Naive thymus-derived CD4-positive, alpha-beta T cell (primary cell): ENCODE measurements at regions not wholly inside any gene's neighbourhood (a gene's known extent, or its start where the extent isn't known, plus 50 kb on each side); places are given as distances from the start of the nearest gene placed in this dataset.

Experiments used
- ATAC-seq: fragments of 150-1000 bp; cut with Tn5 transposase; 2 replicates; pipeline ENCODE4 v1.10.0; 2021; ENCODE audit warnings: mild to moderate bottlenecking, moderate library complexity
- CTCF ChIA-PET: fragments of 350-600 bp; sonication (Branson Sonifier 250); formaldehyde crosslinking; loops from one replicate; lab custom pipeline; 2021; ENCODE audit warnings: antibody characterized with exemption; lab: Charles Lee
- POLR2A ChIA-PET: fragments of 350-600 bp; sonication (Branson Sonifier 250); formaldehyde crosslinking; loops from one replicate; lab custom pipeline; 2021; ENCODE audit warnings: antibody characterized with exemption, inconsistent platforms; lab: Charles Lee
- DNase-seq, 9 donors: peaks; one replicate each; pipeline versions ENCODE4 v3.0.0 to v3.0.0-alpha.2; 2020 to 2022; ENCODE audit warnings: mixed read lengths in 1 of 9
- H3K27ac ChIP-seq: one replicate; pipeline ENCODE4 v1.7.0; 2013; ENCODE audit warnings: mild to moderate bottlenecking, low read depth, low read length, moderate library complexity
- H3K27me3 ChIP-seq, 2 donors: one replicate each; pipeline ENCODE4 v1.7.0; 2013; ENCODE audit warnings: low read length in 2 of 2, mild to moderate bottlenecking in 2 of 2, moderate library complexity in 2 of 2; ENCODE audit not compliant: control insufficient read depth in 2 of 2, insufficient read depth in 2 of 2
- H3K36me3 ChIP-seq, 3 experiments: 1 replicate in 2 of 3; 2 replicates in 1 of 3; pipeline ENCODE4 v1.7.0; 2013; ENCODE audit warnings: low read length in 3 of 3, mild to moderate bottlenecking in 3 of 3, moderate library complexity in 1 of 3; ENCODE audit not compliant: insufficient read depth in 3 of 3, control insufficient read depth in 2 of 3
- H3K4me1 ChIP-seq, 2 donors: one replicate each; pipeline ENCODE4 v1.7.0; 2013; ENCODE audit warnings: low read length in 2 of 2, mild to moderate bottlenecking in 2 of 2, moderate library complexity in 1 of 2; ENCODE audit not compliant: control insufficient read depth in 2 of 2, insufficient read depth in 2 of 2
- H3K4me3 ChIP-seq: 2 replicates; pipeline ENCODE4 v1.7.0; 2013; ENCODE audit warnings: mild to moderate bottlenecking, low read length
- H3K9me3 ChIP-seq, 3 experiments: 1 replicate in 2 of 3; 2 replicates in 1 of 3; pipeline ENCODE4 v1.7.0; 2013; ENCODE audit warnings: low read length in 3 of 3; ENCODE audit not compliant: control insufficient read depth in 2 of 3
- H3K27ac Mint-ChIP-seq, 9 donors: one replicate each; pipeline ENCODE4 v1.8.0; 2020 to 2022; ENCODE audit warnings: mixed read lengths in 9 of 9, mild to moderate bottlenecking in 8 of 9, moderate library complexity in 5 of 9, inconsistent platforms in 2 of 9
- H3K27me3 Mint-ChIP-seq, 5 donors: one replicate each; pipeline ENCODE4 v1.8.0; 2021 to 2022; ENCODE audit warnings: mixed read lengths in 5 of 5, mild to moderate bottlenecking in 1 of 5
- H3K36me3 Mint-ChIP-seq, 5 donors: one replicate each; pipeline ENCODE4 v1.8.0; 2020 to 2022; ENCODE audit warnings: mixed read lengths in 5 of 5, mild to moderate bottlenecking in 3 of 5, inconsistent platforms in 1 of 5
- H3K4me1 Mint-ChIP-seq, 7 donors: one replicate each; pipeline ENCODE4 v1.8.0; 2020 to 2022; ENCODE audit warnings: mixed read lengths in 7 of 7, mild to moderate bottlenecking in 3 of 7, inconsistent platforms in 1 of 7
- H3K4me3 Mint-ChIP-seq, 10 donors: one replicate each; pipeline ENCODE4 v1.8.0; 2020 to 2022; ENCODE audit warnings: mild to moderate bottlenecking in 10 of 10, mixed read lengths in 10 of 10, moderate library complexity in 6 of 10, inconsistent platforms in 2 of 10
- H3K9me3 Mint-ChIP-seq, 11 donors: one replicate each; pipeline ENCODE4 v1.8.0; 2020 to 2022; ENCODE audit warnings: mixed read lengths in 11 of 11, mild to moderate bottlenecking in 4 of 11, inconsistent platforms in 1 of 11, moderate library complexity in 1 of 11
- intact Hi-C, 2 donors: fragments of 100-400 bp; cut with micrococcal nuclease; formaldehyde crosslinking; loops; one replicate each; pipeline ENCODE4 v1.15.1; 2023

DNA sequence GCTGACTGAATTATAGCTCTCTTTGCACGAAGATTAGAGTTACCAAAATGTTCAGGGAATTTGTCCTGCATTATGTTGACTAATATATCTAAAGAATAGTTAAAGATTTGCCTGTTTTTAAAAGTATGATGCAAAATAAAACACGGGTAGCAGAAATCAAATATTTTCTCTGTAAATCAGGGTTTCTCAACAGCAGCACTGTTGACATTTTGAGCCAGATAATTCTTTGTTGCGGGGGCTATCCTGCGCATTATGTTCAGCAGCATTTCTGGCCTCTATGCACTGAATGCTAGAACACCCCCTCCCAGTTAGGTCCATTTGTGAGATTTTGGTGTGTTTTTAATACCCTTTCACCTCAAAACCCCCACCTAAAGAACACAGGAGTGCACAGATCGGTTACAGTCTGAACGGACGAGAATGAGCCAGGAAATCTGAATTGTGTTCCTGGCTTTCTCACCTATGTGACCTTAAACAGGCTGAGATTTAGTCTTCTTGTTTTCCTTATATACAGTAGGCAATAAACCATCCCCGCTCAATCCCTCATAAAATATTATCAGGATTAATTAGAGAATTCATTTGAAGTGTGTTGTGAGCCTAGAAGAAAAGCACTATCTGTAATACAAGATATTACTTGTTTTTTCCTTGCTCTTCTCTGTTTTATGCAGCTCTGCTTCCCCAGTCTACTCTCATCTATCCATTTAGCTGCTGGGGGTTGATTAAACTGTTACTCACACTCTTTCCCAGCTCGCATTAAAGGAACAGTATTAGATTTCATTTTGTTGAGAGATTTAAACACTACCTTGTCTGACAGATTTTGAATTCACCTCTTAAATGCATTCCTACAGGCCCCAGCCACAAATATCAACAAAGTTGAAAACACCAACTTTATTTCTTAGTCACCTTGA, 247.5 kb upstream of the GOLIM4 start:
- no peaks in the 10 kb centered on the region for H3K36me3 Mint-ChIP-seq
- no peak overlapping the region for H3K4me3 Mint-ChIP-seq
- H3K4me1 Mint-ChIP-seq: no peaks in the 10 kb centered on the region
- Histone ChIP-seq H3K4me3 (no peak overlapping the region), H3K36me3 (no peaks in the 10 kb centered on the region), H3K9me3 (no peaks in the 10 kb centered on the region), H3K4me1 (no peaks in the 10 kb centered on the region), H3K27ac (no peak overlapping the region), H3K27me3 (no peaks in the 10 kb centered on the region)
- H3K27me3 Mint-ChIP-seq: no peaks in the 10 kb centered on the region
- intact Hi-C loops: no loop called here
- peaks cover 0 to 7% (median 0%) of the 10 kb centered on the region in 11 donors for H3K9me3 Mint-ChIP-seq
- H3K27ac Mint-ChIP-seq: no peak overlapping the region
- ATAC-seq (no peak), DNase-seq (no peak)
- CTCF ChIA-PET: no interaction called here
- POLR2A ChIA-PET: no interaction called here

DNA sequence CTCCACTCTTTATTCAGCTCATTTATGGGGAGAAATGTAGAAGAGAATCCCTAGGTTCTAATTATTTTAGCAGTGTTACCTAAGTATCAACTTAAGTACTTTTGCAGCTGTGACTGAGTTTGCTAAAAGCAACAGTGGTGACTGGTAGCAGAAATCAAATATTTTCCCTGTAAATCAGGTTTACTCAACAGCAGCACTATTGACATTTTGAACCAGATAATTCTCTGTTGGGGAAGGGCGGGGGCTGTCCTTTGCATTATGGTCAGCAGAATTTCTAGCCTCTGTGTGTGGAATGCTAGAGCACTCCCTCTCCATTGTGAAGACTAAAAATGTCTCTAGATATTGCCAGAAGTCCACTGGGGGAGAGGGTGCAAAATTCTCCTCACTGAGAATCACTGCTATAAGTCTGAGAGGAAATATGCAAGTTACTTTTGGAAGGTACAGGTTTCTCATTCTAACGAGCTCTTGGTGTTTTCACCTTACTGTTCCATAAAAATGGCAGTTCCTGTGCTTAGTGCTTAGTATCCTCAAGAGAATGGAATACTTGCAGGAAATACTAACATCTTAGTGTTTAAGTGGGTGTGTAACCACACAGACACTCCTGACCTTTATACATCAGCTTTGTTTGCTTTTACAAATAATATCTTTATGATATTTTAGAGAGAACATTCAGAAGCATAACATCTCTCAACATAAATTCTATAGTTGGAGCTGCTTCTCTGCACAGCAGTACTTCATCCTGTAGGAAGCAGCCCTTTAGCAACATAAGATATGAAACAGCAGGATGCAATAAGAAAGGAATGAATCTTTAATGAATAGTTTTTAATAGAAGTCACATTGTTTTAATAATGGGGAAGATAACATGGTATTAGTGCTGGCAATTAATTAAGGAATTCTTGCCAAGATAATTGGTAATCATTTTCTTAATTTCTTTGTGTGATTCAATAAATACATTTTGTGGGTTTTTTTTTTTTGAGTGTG, 246.5 kb upstream of the GOLIM4 start:
- ChIA-PET POLR2A (no interaction called here), CTCF (no interaction called here)
- H3K27me3 ChIP-seq: no peaks in the 10 kb centered on the region
- intact Hi-C loops: no loop called here
- Mint-ChIP-seq H3K27ac (no peak overlapping the region), H3K9me3 (peaks cover 0 to 7% (median 1%) of the 10 kb centered on the region in 11 donors), H3K4me3 (no peak overlapping the region), H3K27me3 (no peaks in the 10 kb centered on the region), H3K4me1 (no peaks in the 10 kb centered on the region), H3K36me3 (no peaks in the 10 kb centered on the region)
- ATAC-seq (no peak), DNase-seq (no peak)
- H3K4me3 ChIP-seq: no peak overlapping the region
- H3K9me3 ChIP-seq: no peaks in the 10 kb centered on the region
- no peaks in the 10 kb centered on the region for H3K36me3 ChIP-seq
- no peak overlapping the region for H3K27ac ChIP-seq
- H3K4me1 ChIP-seq: no peaks in the 10 kb centered on the region

- DNase-seq (no peak), ATAC-seq (no peak)
- Mint-ChIP-seq H3K27ac (no peak overlapping the region), H3K27me3 (no peaks in the 10 kb centered on the region), H3K4me1 (no peaks in the 10 kb centered on the region), H3K4me3 (no peak overlapping the region), H3K9me3 (peaks cover 0 to 5% (median 0%) of the 10 kb centered on the region in 11 donors), H3K36me3 (no peaks in the 10 kb centered on the region)
- Histone ChIP-seq H3K9me3 (no peaks in the 10 kb centered on the region), H3K36me3 (no peaks in the 10 kb centered on the region), H3K27ac (no peak overlapping the region), H3K4me1 (no peaks in the 10 kb centered on the region), H3K27me3 (no peaks in the 10 kb centered on the region), H3K4me3 (no peak overlapping the region)
- CTCF ChIA-PET: no interaction called here
- intact Hi-C loops: no loop called here
- POLR2A ChIA-PET: no interaction called here
Measured at GRCh38 chr3:168341192-168341815, 245.6 kb upstream of the GOLIM4 start.

DNA sequence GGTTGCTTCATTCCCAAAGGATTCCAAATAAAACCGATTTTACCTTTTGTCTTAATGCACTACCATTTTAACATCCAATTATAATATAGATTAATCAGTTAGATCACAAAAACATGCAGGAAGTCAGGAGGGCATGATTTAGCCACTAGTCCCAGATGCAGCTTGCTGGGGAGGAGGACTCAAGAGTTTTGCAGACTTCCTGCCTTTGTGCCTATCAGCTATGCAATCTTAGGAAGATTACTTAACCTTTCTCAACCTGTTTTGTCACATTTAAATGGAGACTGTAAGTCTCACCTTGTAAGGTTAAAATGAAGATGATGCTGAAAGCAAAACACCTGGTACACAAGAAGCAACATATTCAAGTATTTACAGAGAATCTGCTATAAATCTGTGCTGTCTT, 242.4 kb upstream of the GOLIM4 start:
- H3K27ac Mint-ChIP-seq: no peak overlapping the region
- no peak for DNase-seq
- no peaks in the 10 kb centered on the region for H3K27me3 ChIP-seq
- H3K4me3 Mint-ChIP-seq: no peak overlapping the region
- no peaks in the 10 kb centered on the region for H3K36me3 ChIP-seq
- no peak for ATAC-seq
- no peak overlapping the region for H3K4me3 ChIP-seq
- ChIA-PET POLR2A (no interaction called here), CTCF (no interaction called here)
- H3K27ac ChIP-seq: no peak overlapping the region
- H3K9me3 ChIP-seq: no peaks in the 10 kb centered on the region
- H3K4me1 ChIP-seq: no peaks in the 10 kb centered on the region
- intact Hi-C loops: no loop called here
- H3K9me3 Mint-ChIP-seq: peaks cover 0 to 3% (median 0%) of the 10 kb centered on the region in 11 donors
- no peaks in the 10 kb centered on the region for H3K27me3 Mint-ChIP-seq
- no peaks in the 10 kb centered on the region for H3K36me3 Mint-ChIP-seq
- H3K4me1 Mint-ChIP-seq: no peaks in the 10 kb centered on the region

DNA sequence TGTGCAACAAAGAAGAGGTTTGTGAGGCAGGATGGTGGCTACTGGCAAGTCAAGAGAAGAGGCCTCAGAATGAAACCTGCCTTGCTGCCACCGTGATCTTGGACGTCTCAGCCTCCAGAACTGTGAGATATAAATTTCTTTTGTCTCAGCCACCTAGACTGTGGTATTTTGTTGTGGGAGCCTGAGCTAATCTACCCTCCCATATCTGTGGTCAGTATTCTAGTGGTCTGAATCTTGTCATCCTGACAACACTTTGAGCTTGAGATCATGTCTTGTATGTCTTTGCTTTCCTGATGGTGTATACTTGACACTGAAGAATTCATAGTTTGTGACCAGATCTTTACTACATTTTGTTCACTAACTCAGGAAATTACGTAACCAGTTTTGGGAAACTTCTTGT, 240.6 kb upstream of the GOLIM4 start:
- H3K9me3 Mint-ChIP-seq: peaks cover 0 to 10% (median 0%) of the 10 kb centered on the region in 11 donors
- ATAC-seq (no peak), DNase-seq (no peak)
- H3K36me3 ChIP-seq: no peaks in the 10 kb centered on the region
- H3K4me3 ChIP-seq: no peak overlapping the region
- H3K27me3 ChIP-seq: no peaks in the 10 kb centered on the region
- POLR2A ChIA-PET: no interaction called here
- H3K4me1 Mint-ChIP-seq: no peaks in the 10 kb centered on the region
- H3K4me3 Mint-ChIP-seq: no peak overlapping the region
- H3K36me3 Mint-ChIP-seq: no peaks in the 10 kb centered on the region
- H3K9me3 ChIP-seq: no peaks in the 10 kb centered on the region
- intact Hi-C loops: no loop called here
- no peaks in the 10 kb centered on the region for H3K4me1 ChIP-seq
- no peaks in the 10 kb centered on the region for H3K27me3 Mint-ChIP-seq
- CTCF ChIA-PET: no interaction called here
- no peak overlapping the region for H3K27ac ChIP-seq
- H3K27ac Mint-ChIP-seq: no peak overlapping the region

- no peak for ATAC-seq
- H3K27me3 ChIP-seq: no peaks in the 10 kb centered on the region
- H3K4me1 ChIP-seq: no peaks in the 10 kb centered on the region
- ChIA-PET POLR2A (no interaction called here), CTCF (no interaction called here)
- Mint-ChIP-seq H3K9me3 (peaks cover 0 to 10% (median 0%) of the 10 kb centered on the region in 11 donors), H3K27me3 (no peaks in the 10 kb centered on the region), H3K4me3 (no peak overlapping the region), H3K36me3 (no peaks in the 10 kb centered on the region), H3K27ac (no peak overlapping the region), H3K4me1 (no peaks in the 10 kb centered on the region)
- DNase-seq: no peak
- H3K36me3 ChIP-seq: no peaks in the 10 kb centered on the region
- H3K9me3 ChIP-seq: no peaks in the 10 kb centered on the region
- intact Hi-C loops: no loop called here
- no peak overlapping the region for H3K4me3 ChIP-seq
- H3K27ac ChIP-seq: no peak overlapping the region
Measured at GRCh38 chr3:168333410-168333935, 237.7 kb upstream of the GOLIM4 start.
